ENCODE measurements at regions not wholly inside any gene's neighbourhood (a gene's known extent, or its start where the extent isn't known, plus 50 kb on each side); places are given as distances from the start of the nearest gene placed in this dataset.

DNA sequence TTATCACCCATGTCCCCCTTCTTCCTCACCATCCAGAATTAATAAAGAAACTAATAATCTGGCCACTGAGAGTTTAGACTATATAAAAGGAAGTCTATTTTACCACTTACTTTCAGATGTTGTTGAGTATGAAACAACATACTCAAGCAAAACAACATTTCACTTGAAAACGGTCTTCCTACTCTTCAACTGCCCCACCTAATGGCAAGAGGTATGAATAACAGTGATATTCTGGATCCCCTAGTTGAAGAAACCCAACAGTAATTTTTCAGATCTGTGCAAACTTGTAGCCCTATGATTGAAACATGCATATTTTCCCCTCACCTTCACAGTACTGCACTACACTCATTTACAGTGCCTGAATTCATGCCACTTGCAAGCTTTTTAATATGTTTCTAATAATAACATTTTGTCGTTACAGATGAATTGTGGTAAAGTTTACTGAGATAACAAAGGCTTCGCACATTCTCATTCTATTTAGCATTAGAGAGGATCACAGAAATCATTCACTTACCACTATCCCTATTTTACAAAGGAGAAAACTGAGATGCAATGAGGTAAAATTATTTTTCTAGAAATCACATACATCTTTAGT is 267.9 kb upstream of the PDE4D start:
- TF ChIP-seq POLR2A (IDR thresholded peaks at IDR 0.05; ENCODE audit: low read depth, low read length) (no peak), EZH2 (IDR thresholded peaks at IDR 0.05; ENCODE audit: borderline replicate concordance, low read depth, low read length, severe bottlenecking) (no peak), POLR2AphosphoS5 (IDR thresholded peaks at IDR 0.05; ENCODE audit: insufficient read depth, low read depth, low read length) (no peak), MYC (IDR thresholded peaks at IDR 0.05; ENCODE audit: low read depth, low read length) (no peak), GATA2 (IDR thresholded peaks at IDR 0.05; ENCODE audit: insufficient read depth, insufficient read length, low read depth, low read length) (no peak)
- TF ChIP-seq, protein P1, sequence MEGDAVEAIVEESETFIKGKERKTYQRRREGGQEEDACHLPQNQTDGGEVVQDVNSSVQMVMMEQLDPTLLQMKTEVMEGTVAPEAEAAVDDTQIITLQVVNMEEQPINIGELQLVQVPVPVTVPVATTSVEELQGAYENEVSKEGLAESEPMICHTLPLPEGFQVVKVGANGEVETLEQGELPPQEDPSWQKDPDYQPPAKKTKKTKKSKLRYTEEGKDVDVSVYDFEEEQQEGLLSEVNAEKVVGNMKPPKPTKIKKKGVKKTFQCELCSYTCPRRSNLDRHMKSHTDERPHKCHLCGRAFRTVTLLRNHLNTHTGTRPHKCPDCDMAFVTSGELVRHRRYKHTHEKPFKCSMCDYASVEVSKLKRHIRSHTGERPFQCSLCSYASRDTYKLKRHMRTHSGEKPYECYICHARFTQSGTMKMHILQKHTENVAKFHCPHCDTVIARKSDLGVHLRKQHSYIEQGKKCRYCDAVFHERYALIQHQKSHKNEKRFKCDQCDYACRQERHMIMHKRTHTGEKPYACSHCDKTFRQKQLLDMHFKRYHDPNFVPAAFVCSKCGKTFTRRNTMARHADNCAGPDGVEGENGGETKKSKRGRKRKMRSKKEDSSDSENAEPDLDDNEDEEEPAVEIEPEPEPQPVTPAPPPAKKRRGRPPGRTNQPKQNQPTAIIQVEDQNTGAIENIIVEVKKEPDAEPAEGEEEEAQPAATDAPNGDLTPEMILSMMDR (IDR thresholded peaks at IDR 0.05; ENCODE audit: extremely low read depth in 1 of 2, insufficient read depth in 1 of 2, low read depth in 1 of 2, low read length in 2 of 2): peak; percentile 26 to 47
- TF ChIP-seq, protein P2, sequence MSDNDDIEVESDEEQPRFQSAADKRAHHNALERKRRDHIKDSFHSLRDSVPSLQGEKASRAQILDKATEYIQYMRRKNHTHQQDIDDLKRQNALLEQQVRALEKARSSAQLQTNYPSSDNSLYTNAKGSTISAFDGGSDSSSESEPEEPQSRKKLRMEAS (IDR thresholded peaks at IDR 0.05; ENCODE audit: insufficient read depth, insufficient read length): no peak

Measured in endothelial cell of umbilical vein (primary cell).